Heart left ventricle (tissue), 16 donors: ENCODE measurements at regions not wholly inside any gene's neighbourhood (a gene's known extent, or its start where the extent isn't known, plus 50 kb on each side); places are given as distances from the start of the nearest gene placed in this dataset.
"Not testable (repeated sequence)": the region's sequence is repeated elsewhere in the genome, so short reads cannot be mapped to it uniquely, and the experiment has no call there.

Experiments
- ATAC-seq, 4 donors: fragments of 200-7000 bp; cut with Tn5 transposase; one replicate each; pipeline ENCODE4 v1.9.1; 2020 to 2022; ENCODE audit warnings: moderate library complexity in 4 of 4, mild to moderate bottlenecking in 3 of 4, moderate number of reproducible peaks in 1 of 4
- DNase-seq, 5 donors: peaks; one replicate each; pipeline ENCODE4 v3.0.0-alpha.2; 2020
- H3K27ac ChIP-seq, 12 donors: fragments of 200-600 bp; sonication (generic) in 4 of 12; one replicate each; pipeline versions ENCODE4 v1.5.0 to v1.8.0; 2016 to 2022; ENCODE audit warnings: mild to moderate bottlenecking in 2 of 12
- H3K27me3 ChIP-seq, 9 donors: fragments of 200-600 bp; sonication (generic) in 2 of 9; one replicate each; pipeline versions ENCODE4 v1.5.1 to v1.8.0; 2016 to 2022; ENCODE audit warnings: mild to moderate bottlenecking in 3 of 9
- H3K36me3 ChIP-seq, 9 donors: fragments of 200-600 bp; sonication (generic) in 2 of 9; one replicate each; pipeline versions ENCODE4 v1.5.0 to v1.8.0; 2018 to 2022; ENCODE audit warnings: mild to moderate bottlenecking in 2 of 9
- H3K4me1 ChIP-seq, 12 donors: fragments of 200-600 bp; sonication (generic) in 4 of 12; one replicate each; pipeline versions ENCODE4 v1.5.0 to v1.8.0; 2016 to 2022; ENCODE audit warnings: mild to moderate bottlenecking in 3 of 12
- H3K4me3 ChIP-seq, 12 donors: fragments of 200-600 bp; sonication (generic) in 4 of 12; one replicate each; pipeline versions ENCODE4 v1.5.0 to v1.8.0; 2017 to 2022; ENCODE audit warnings: mild to moderate bottlenecking in 9 of 12, moderate library complexity in 4 of 12
- H3K9me3 ChIP-seq, 12 donors: fragments of 200-600 bp; sonication (generic) in 4 of 12; one replicate each; pipeline versions ENCODE4 v1.5.0 to v1.8.0; 2016 to 2022; ENCODE audit warnings: mild to moderate bottlenecking in 1 of 12
- CTCF ChIP-seq, 12 donors: fragments of 200-600 bp; sonication (generic) in 4 of 12; IDR thresholded peaks; one replicate each; pipeline versions ENCODE4 v1.5.0 to v1.8.0; 2018 to 2022; ENCODE audit warnings: antibody characterized with exemption in 12 of 12, mild to moderate bottlenecking in 5 of 12
- POLR2A ChIP-seq, 2 donors: fragments of 450-650 bp; IDR thresholded peaks; one replicate each; pipeline ENCODE4 v1.6.1; 2017; ENCODE audit warnings: antibody characterized with exemption in 2 of 2, mild to moderate bottlenecking in 2 of 2, moderate library complexity in 2 of 2
- WGBS, 4 donors: extraction: QIAGEN DNeasy Blood & Tissue Kit in 2 of 4; methylation state at CpG; one replicate each; pipeline versions ENCODE4 v1.1.5 to v1.1.7; 2013 to 2018; 5-methylcytosine and 5-hydroxymethylcytosine counted together
- intact Hi-C, 10 donors: fragments of 100-400 bp; cut with DNase I; formaldehyde crosslinking; loops; one replicate each; pipeline versions ENCODE4 v1.11.1 to v1.14.2; 2022
- donor health status: ischemic (EF 13 %, LVEDD 7.1; RV severe dilation, severe dysfunction).
- donor health status: healthy with polysubstance abuse.
- donor health status: DM: no; HTN: yes; CAD: no.
- donor health status: DM: no; HTN: no; CAD: no.
- donor health status: ischemic (EF 25% LVEDD 6.9; RV normal size, moderate dysfunction).
- donor health status: ischemic (EF 25% LVEDD 5.7; RV mildly dilated, moderate dysfunction).
- donor health status: healthy.
- donor health status: DM: yes; HTN: yes; CAD: no.
- donor health status: ischemic (EF 35%, LVEDD 5.7; RV mildly dilated, moderate dysfunction).
- donor health status: nonischemic (EF 11% LVEDD 7.7; RV severe dilation, severe dysfunction).
- donor health status: DM: yes; HTN: yes; CAD: no.
- donor health status: PGD.
- donor health status: ischemic (EF 29% LVEDD 5.4; RV normal size, mild dysfunction).
- donor health status: nonischemic (EF 23%, LVEDD 6.1; RV moderate dilation, normal function).

GRCh38 chr4:127261476-127261875 is 371.3 kb upstream of the INTU start:
- no peak overlapping the region for H3K4me3 ChIP-seq
- DNase-seq (no peak), ATAC-seq (no peak)
- intact Hi-C loops, result no loop called here
- TF ChIP-seq POLR2A (IDR thresholded peaks at IDR 0.05) (no peak), CTCF (IDR thresholded peaks at IDR 0.05) (no peak)
- H3K36me3 ChIP-seq, result no peaks in the 10 kb centered on the region
- no peaks in the 10 kb centered on the region for H3K27me3 ChIP-seq
- H3K27ac ChIP-seq, result no peak overlapping the region
- WGBS, 4 donors, result 84 to 90% (median 87%) methylated on average over 1 of the region's 1 CpG
- H3K4me1 ChIP-seq, result no peaks in the 10 kb centered on the region
- H3K9me3 ChIP-seq, result peaks cover 0 to 5% (median 0%) of the 10 kb centered on the region in 12 donors

DNA sequence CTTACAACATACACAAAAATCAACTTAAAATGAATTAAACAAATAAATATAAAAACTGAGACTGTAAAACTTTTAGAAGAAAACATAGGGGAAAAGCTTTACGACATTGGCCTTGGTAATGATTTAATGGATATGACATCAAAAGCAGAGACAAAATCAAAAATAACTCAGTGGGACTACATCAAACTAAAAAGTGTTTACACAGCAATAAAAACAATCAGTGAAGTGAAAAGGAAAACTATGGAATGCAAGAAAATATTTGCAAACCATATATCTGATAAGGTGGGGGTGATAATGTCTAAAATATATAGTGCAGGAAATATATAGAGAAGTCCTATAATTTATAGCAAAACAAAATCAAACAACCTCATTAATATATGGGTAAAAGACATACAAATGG is 364.4 kb upstream of the INTU start:
- ATAC-seq (no peak), DNase-seq (no peak)
- H3K4me3 ChIP-seq, result no peak overlapping the region
- no peak overlapping the region for H3K27ac ChIP-seq
- no peak for TF ChIP-seq POLR2A (IDR thresholded peaks at IDR 0.05)
- intact Hi-C loops, result no loop called here
- no peaks in the 10 kb centered on the region for H3K27me3 ChIP-seq
- no peaks in the 10 kb centered on the region for H3K4me1 ChIP-seq
- no peaks in the 10 kb centered on the region for H3K36me3 ChIP-seq
- peaks cover 0 to 15% (median 0%) of the 10 kb centered on the region in 12 donors for H3K9me3 ChIP-seq
- WGBS, 4 donors, result 85 to 96% (median 89%) methylated on average over 1 of the region's 1 CpG

DNA sequence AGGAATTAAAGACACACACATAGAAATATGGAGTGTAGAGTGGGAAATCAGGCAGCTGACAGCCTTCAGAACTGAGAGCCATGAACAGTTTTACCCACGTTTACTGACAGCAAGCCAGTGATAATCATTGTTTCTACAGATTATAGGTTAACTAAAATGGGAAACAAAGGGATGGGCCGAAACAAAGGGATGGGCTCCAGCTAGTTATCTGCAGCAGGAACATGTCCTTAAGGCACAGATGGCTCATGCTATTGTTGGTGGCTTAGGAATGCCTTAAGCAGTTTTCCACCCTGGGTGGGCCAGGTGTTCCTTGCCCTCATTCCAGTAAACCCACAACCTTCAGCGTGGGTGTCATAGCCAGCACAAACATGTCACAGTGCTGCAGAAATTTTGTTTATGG is 355.7 kb upstream of the INTU start:
- H3K9me3 ChIP-seq, result peaks cover 0 to 24% (median 6%) of the 10 kb centered on the region in 12 donors
- DNase-seq, intact Hi-C loops, H3K36me3 ChIP-seq, H3K27ac ChIP-seq, H3K4me1 ChIP-seq, H3K4me3 ChIP-seq, H3K27me3 ChIP-seq, ATAC-seq: not testable (repeated sequence)
- 74 to 78% (median 77%) methylated on average over 3 of the region's 3 CpGs for WGBS, 4 donors

DNA sequence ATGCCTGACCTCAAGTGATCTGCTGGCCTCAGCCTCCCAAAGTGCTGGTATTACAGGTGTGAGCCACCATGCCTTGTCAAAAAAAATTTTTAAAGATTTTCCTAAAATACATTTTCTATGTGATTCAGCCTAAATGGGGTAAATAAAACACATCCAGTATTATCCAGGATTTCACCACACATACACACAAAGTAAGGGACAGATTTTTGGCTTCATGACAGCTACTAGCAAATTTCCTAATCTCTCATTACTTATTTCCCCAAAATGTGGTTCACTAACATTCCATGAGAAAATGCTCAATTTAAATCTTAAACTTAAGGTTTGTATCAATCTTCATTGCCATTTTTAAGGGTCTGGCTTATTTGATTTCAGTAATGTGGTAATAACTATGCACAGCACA is 348.5 kb upstream of the INTU start:
- ATAC-seq (no peak), DNase-seq (no peak)
- no peaks in the 10 kb centered on the region for H3K36me3 ChIP-seq
- no peaks in the 10 kb centered on the region for H3K4me1 ChIP-seq
- no peaks in the 10 kb centered on the region for H3K9me3 ChIP-seq
- TF ChIP-seq CTCF (IDR thresholded peaks at IDR 0.05), result no peak
- no peak for TF ChIP-seq POLR2A (IDR thresholded peaks at IDR 0.05)
- no peak overlapping the region for H3K4me3 ChIP-seq
- intact Hi-C loops, result no loop called here
- H3K27ac ChIP-seq, result no peak overlapping the region
- H3K27me3 ChIP-seq, result no peaks in the 10 kb centered on the region

DNA sequence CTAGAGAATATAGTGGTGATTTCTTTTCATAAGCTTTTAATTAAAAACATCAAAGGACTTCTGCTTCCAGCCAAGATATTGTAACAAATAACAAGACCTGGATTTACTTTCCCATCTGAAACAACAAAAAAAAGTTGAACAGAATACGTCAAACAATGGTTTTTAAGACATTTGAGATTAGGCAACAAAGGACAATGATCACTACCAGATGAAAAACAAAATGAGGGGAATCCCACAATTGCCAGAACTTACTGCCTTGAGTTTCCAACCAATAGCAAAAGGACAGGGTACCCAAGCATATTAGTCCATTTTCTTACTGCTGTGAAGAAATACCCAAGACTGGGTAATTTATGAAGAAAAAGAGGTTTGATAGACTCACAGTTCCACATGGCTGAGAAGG is 341.4 kb upstream of the INTU start:
- Histone ChIP-seq H3K4me1 (no peaks in the 10 kb centered on the region), H3K36me3 (no peaks in the 10 kb centered on the region), H3K9me3 (peaks cover 0 to 20% (median 7%) of the 10 kb centered on the region in 12 donors), H3K4me3 (no peak overlapping the region), H3K27ac (no peak overlapping the region), H3K27me3 (no peaks in the 10 kb centered on the region)
- no peak for DNase-seq
- 56 to 70% (median 59%) methylated on average over 1 of the region's 1 CpG for WGBS, 4 donors
- TF ChIP-seq CTCF (IDR thresholded peaks at IDR 0.05) (no peak), POLR2A (IDR thresholded peaks at IDR 0.05) (no peak)
- intact Hi-C loops, result no loop called here
- no peak for ATAC-seq
